GM12872 (cell line): ENCODE measurements at regions not wholly inside any gene's neighbourhood (a gene's known extent, or its start where the extent isn't known, plus 50 kb on each side); places are given as distances from the start of the nearest gene placed in this dataset.

ENCODE experiments used
- TF ChIP-seq, protein P1 (sequence below): IDR thresholded peaks from 3 replicates; pipeline ENCODE4 v1.5.1; 2011; ENCODE audit warnings: low read depth, mild to moderate bottlenecking, low read length, moderate library complexity; ENCODE audit not compliant: insufficient read depth

- TF ChIP-seq, protein P1, sequence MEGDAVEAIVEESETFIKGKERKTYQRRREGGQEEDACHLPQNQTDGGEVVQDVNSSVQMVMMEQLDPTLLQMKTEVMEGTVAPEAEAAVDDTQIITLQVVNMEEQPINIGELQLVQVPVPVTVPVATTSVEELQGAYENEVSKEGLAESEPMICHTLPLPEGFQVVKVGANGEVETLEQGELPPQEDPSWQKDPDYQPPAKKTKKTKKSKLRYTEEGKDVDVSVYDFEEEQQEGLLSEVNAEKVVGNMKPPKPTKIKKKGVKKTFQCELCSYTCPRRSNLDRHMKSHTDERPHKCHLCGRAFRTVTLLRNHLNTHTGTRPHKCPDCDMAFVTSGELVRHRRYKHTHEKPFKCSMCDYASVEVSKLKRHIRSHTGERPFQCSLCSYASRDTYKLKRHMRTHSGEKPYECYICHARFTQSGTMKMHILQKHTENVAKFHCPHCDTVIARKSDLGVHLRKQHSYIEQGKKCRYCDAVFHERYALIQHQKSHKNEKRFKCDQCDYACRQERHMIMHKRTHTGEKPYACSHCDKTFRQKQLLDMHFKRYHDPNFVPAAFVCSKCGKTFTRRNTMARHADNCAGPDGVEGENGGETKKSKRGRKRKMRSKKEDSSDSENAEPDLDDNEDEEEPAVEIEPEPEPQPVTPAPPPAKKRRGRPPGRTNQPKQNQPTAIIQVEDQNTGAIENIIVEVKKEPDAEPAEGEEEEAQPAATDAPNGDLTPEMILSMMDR = no peak
Measured at GRCh38 chr21:32946654-32947053, 79.1 kb upstream of the OLIG2 start.

DNA sequence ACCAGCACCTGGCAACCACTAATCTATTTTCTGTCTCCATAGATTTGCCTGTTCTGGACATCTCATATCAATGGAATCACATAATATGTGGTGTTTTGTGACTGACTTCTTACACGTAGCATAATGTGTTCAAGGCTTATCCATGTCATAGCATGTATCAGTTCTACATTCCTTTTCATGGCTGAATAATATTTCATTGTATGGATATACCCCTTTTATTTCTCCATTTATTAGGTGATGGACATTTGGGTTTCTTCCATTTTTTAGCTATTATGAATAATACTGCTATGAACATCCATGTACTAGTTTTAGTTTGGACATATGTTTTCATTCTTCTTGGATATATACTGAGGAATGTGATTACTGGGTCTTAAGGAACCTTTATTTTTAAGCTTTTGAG lies 78.0 kb upstream of the OLIG2 start:
- TF ChIP-seq, protein P1 = no peak

DNA sequence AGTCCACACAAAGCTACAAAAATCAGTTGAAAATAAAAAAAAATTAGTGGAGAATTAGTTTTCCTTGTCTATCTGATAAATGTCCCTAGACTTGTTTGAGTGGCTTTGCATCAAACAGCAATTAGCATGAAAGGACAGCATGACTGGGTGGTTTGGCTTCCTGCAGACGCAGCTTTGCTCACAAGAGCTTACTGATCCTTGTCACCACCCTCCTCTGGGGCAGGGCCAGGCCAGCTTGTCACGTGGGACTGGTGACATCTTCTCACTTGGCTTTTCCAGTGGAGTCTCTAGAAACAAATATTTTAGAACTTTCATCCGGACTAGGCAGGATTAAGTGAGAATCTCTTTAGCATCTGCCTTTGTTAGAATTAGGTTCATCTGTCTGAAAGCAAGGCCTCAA lies 76.0 kb upstream of the OLIG2 start:
- TF ChIP-seq, protein P1 = no peak

DNA sequence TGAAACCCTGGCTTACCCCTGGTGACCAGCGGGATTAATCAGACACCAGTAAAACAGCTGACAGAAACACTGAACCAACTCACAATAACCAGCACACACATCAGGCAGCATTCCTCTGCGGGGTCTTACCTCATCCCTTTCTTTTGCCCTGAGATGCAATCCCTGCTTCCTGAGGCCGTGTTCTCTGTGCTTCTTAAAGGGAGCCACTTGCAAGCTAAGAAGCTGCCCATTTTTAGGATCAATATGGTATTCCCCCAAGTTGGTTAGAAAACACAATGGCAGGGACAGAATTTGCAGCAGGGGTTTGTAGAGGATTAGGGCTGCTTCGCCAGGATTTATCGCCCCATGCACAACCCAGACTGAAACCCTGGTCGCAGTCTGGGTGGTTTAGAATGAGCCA lies 74.7 kb upstream of the OLIG2 start:
- TF ChIP-seq, protein P1 = no peak

DNA sequence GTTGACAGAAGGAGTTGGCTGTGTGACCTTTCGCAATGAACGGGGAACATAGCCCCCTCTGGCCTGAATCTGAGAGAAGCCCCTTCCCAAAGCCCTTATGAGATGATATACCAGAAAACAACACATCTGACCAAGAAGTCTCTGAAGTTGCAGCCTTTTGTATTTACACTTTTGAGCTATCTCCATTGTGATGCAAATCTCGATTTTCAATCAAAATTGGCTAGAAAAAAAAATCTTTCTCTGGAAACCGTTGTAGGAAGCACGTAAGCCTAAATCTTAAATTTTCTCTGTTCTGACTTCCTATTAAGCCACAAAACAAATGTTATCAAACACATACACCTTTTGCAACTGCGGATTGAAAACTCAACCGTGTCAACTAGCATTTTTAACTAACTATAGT lies 71.4 kb upstream of the OLIG2 start:
- TF ChIP-seq, protein P1 = no peak

- TF ChIP-seq, protein P1 = no peak
Measured at GRCh38 chr21:32955311-32956060, 70.2 kb upstream of the OLIG2 start.

DNA sequence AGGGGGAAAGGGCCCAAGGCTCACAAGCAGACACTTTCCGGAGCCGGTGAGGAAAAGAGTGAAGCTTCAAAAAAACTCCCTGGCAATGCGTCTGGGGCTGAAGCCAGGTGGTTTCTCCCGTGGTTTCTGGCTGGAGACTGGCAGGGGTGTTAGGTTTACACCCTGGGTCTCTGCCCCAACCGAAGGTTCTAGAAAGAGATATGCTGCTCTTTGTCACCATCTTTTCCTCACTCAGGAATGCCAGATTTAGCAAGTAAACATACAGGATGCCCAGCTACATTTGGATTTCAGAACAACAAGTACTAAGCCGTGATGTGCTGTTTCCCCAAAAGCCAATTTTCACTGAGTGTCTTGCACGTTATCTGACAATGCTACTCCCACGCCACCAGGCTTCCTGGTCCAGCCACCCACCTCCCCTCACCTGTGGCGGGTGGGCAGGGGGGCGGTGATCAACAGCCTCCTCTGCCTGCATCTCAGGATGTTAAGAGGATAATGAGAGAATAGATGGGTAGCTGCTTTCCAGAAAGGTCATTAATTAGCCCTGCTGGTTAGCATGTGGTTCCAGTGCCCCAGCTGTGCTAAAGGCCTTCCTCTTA lies 69.6 kb upstream of the OLIG2 start:
- TF ChIP-seq, protein P1 = no peak
